OCI-LY7 (cell line): ENCODE measurements at regions not wholly inside any gene's neighbourhood (a gene's known extent, or its start where the extent isn't known, plus 50 kb on each side); places are given as distances from the start of the nearest gene placed in this dataset.

ENCODE experiments used
- BruUV-seq: library from RNA; stranded (reverse); fragments of 400-500 nt; replicated peaks from 2 replicates; lab custom pipeline; 2021; lab: Mats Ljungman, UMichigan
- CTCF ChIA-PET: fragments of 300-600 bp; sonication (Branson Sonifier 250); formaldehyde crosslinking; loops from one replicate; lab custom pipeline; 2022; ENCODE audit warnings: antibody characterized with exemption; ENCODE audit not compliant: unreplicated experiment; lab: Charles Lee
- POLR2A ChIA-PET: fragments of 300-600 bp; sonication (Branson Sonifier 250); formaldehyde crosslinking; loops from one replicate; lab custom pipeline; 2022; ENCODE audit warnings: antibody characterized with exemption; lab: Charles Lee
- DNase-seq: peaks from one replicate; pipeline ENCODE4 v3.0.0-alpha.2; 2015; ENCODE audit warnings: low spot score
- H2AFZ ChIP-seq: fragments of 200-600 bp; sonication (generic), shearing (Covaris generic); 2 replicates; pipeline ENCODE4 v1.6.1; 2014; ENCODE audit warnings: mild to moderate bottlenecking, antibody characterized with exemption, low read length, moderate library complexity
- H3K27ac ChIP-seq: fragments of 200-600 bp; sonication (generic); 2 replicates; pipeline ENCODE4 v1.5.1; 2014; ENCODE audit warnings: mixed run types, low read depth, mild to moderate bottlenecking, moderate library complexity, low read length, inconsistent platforms; ENCODE audit not compliant: poor library complexity, severe bottlenecking
- H3K36me3 ChIP-seq: fragments of 200-600 bp; sonication (generic); 2 replicates; pipeline ENCODE4 v1.6.1; 2014; ENCODE audit warnings: mild to moderate bottlenecking, antibody characterized with exemption, low read length, moderate library complexity, mixed read lengths; ENCODE audit not compliant: insufficient read depth
- H3K4me1 ChIP-seq: fragments of 200-600 bp; sonication (generic); 2 replicates; pipeline ENCODE4 v1.5.1; 2014; ENCODE audit warnings: mild to moderate bottlenecking, low read length; ENCODE audit not compliant: insufficient read depth, poor library complexity, severe bottlenecking
- H3K4me2 ChIP-seq: fragments of 200-600 bp; sonication (generic); 2 replicates; pipeline ENCODE4 v1.6.1; 2014; ENCODE audit warnings: mild to moderate bottlenecking, low read length
- H3K4me3 ChIP-seq: fragments of 200-600 bp; sonication (generic); 2 replicates; pipeline ENCODE4 v1.5.1; 2014; ENCODE audit warnings: mild to moderate bottlenecking, low read depth, low read length; ENCODE audit not compliant: poor library complexity, severe bottlenecking
- H3K79me2 ChIP-seq: fragments of 200-600 bp; sonication (generic); 2 replicates; pipeline ENCODE4 v1.6.1; 2016; ENCODE audit warnings: low read depth, mild to moderate bottlenecking, low read length, moderate library complexity, mixed read lengths; ENCODE audit not compliant: insufficient read depth
- H3K9me2 ChIP-seq: fragments of 200-600 bp; sonication (generic); 2 replicates; pipeline ENCODE4 v1.6.1; 2016; ENCODE audit warnings: mild to moderate bottlenecking, low read length, mixed read lengths; ENCODE audit not compliant: insufficient read depth
- H3K9me3 ChIP-seq: fragments of 200-600 bp; sonication (generic); 2 replicates; pipeline ENCODE4 v1.6.1; 2014; ENCODE audit warnings: mild to moderate bottlenecking, mixed run types, low read length, mixed read lengths
- H4K20me1 ChIP-seq: fragments of 200-600 bp; sonication (generic); 2 replicates; pipeline ENCODE4 v1.6.1; 2014; ENCODE audit warnings: mild to moderate bottlenecking, antibody characterized with exemption, low read length, moderate library complexity, mixed read lengths; ENCODE audit not compliant: insufficient read depth
- EZH2phosphoT487 ChIP-seq: fragments of 200-600 bp; sonication (generic); IDR thresholded peaks from 2 replicates; pipeline ENCODE4 v1.6.1; 2018; ENCODE audit warnings: low read depth, borderline replicate concordance, mild to moderate bottlenecking, mixed run types, antibody characterized with exemption, low read length, moderate library complexity, mixed read lengths
- intact Hi-C: fragments of 100-400 bp; cut with micrococcal nuclease; formaldehyde crosslinking; loops from one replicate; pipeline ENCODE4 v1.10.0; 2022; ENCODE audit not compliant: unreplicated experiment
- TF ChIP-seq, protein P1 (sequence below): fragments of 200-600 bp; sonication (generic); conservative IDR thresholded peaks from 2 replicates; pipeline ENCODE4 v1.5.1; 2014; ENCODE audit warnings: mild to moderate bottlenecking, antibody characterized with exemption, low read length, moderate library complexity, mixed read lengths

- CTCF ChIA-PET: no interaction called here
- no TSS peak for BruUV-seq
Observed at GRCh38 chr2:145723872-145724271, 1204.0 kb upstream of the ZEB2 start.

GRCh38 chr2:145721681-145722080 is 1201.8 kb upstream of the ZEB2 start:
- Histone ChIP-seq H3K27ac (no peak overlapping the region), H3K36me3 (no peaks in the 10 kb centered on the region), H3K79me2 (no peaks in the 10 kb centered on the region), H3K9me3 (no peaks in the 10 kb centered on the region), H3K4me3 (no peak overlapping the region), H3K4me2 (no peak overlapping the region), H2AFZ (no peak overlapping the region), H3K9me2 (no peaks in the 10 kb centered on the region), H4K20me1 (no peaks in the 10 kb centered on the region), H3K4me1 (no peaks in the 10 kb centered on the region)
- TF ChIP-seq, protein P1, sequence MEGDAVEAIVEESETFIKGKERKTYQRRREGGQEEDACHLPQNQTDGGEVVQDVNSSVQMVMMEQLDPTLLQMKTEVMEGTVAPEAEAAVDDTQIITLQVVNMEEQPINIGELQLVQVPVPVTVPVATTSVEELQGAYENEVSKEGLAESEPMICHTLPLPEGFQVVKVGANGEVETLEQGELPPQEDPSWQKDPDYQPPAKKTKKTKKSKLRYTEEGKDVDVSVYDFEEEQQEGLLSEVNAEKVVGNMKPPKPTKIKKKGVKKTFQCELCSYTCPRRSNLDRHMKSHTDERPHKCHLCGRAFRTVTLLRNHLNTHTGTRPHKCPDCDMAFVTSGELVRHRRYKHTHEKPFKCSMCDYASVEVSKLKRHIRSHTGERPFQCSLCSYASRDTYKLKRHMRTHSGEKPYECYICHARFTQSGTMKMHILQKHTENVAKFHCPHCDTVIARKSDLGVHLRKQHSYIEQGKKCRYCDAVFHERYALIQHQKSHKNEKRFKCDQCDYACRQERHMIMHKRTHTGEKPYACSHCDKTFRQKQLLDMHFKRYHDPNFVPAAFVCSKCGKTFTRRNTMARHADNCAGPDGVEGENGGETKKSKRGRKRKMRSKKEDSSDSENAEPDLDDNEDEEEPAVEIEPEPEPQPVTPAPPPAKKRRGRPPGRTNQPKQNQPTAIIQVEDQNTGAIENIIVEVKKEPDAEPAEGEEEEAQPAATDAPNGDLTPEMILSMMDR: no peak
- TF ChIP-seq EZH2phosphoT487: no peak
- CTCF ChIA-PET: no interaction called here
- intact Hi-C loops: no loop called here
- POLR2A ChIA-PET: interaction anchor here (1.1 to 1.2 kb wide), 2 partner anchors 8 to 11 kb away, joined by 3 read pairs; no protein-coding TSS in a partner anchor
- DNase-seq: no peak
- BruUV-seq: no TSS peak

More at GRCh38 chr2:145723872-145724271, 1204.0 kb upstream of the ZEB2 start:
- Histone ChIP-seq H3K4me1 (no peaks in the 10 kb centered on the region), H3K9me2 (no peaks in the 10 kb centered on the region), H2AFZ (no peak overlapping the region), H3K79me2 (no peaks in the 10 kb centered on the region), H3K36me3 (no peaks in the 10 kb centered on the region), H4K20me1 (no peaks in the 10 kb centered on the region), H3K9me3 (no peaks in the 10 kb centered on the region), H3K27ac (no peak overlapping the region), H3K4me2 (no peak overlapping the region), H3K4me3 (no peak overlapping the region)
- no peak for TF ChIP-seq EZH2phosphoT487
- TF ChIP-seq, protein P1: no peak
- DNase-seq: no peak
- POLR2A ChIA-PET: interaction anchor here (0.5 to 1.3 kb wide), 6 partner anchors 9 to 580 kb away, joined by 3 to 6 read pairs (median 4); no protein-coding TSS in a partner anchor
- intact Hi-C loops: no loop called here

- no peaks in the 10 kb centered on the region for H3K79me2 ChIP-seq
- no peak overlapping the region for H3K27ac ChIP-seq
- H3K36me3 ChIP-seq: no peaks in the 10 kb centered on the region
- no peak overlapping the region for H2AFZ ChIP-seq
- no TSS peak for BruUV-seq
- TF ChIP-seq, protein P1: no peak
- no peak for TF ChIP-seq EZH2phosphoT487
- ChIA-PET POLR2A (no interaction called here), CTCF (no interaction called here)
- intact Hi-C loops: no loop called here
- H4K20me1 ChIP-seq: no peaks in the 10 kb centered on the region
- no peaks in the 10 kb centered on the region for H3K9me2 ChIP-seq
- H3K4me2 ChIP-seq: no peak overlapping the region
- no peak for DNase-seq
- no peak overlapping the region for H3K4me3 ChIP-seq
- H3K9me3 ChIP-seq: no peaks in the 10 kb centered on the region
- H3K4me1 ChIP-seq: no peaks in the 10 kb centered on the region
Observed at GRCh38 chr2:145715601-145716000, 1195.7 kb upstream of the ZEB2 start.
